Neuronal stem cell (in vitro differentiated cells): ENCODE measurements at regions not wholly inside any gene's neighbourhood (a gene's known extent, or its start where the extent isn't known, plus 50 kb on each side); places are given as distances from the start of the nearest gene placed in this dataset.
A peak's percentile ranks its signal among the peaks of the same experiment; 100 is the strongest.

ENCODE experiments used
- DNase-seq: peaks from one replicate; pipeline ENCODE4 v3.0.0-alpha.2; 2013; ENCODE audit warnings: low spot score
- H2AFZ ChIP-seq: one replicate; pipeline ENCODE4 v1.6.1; 2013; ENCODE audit warnings: mild to moderate bottlenecking, low read length, inconsistent platforms
- H2AK5ac ChIP-seq: 2 replicates; pipeline ENCODE4 v1.6.1; 2013; ENCODE audit warnings: low read depth, mild to moderate bottlenecking, inconsistent platforms, low read length, moderate library complexity, mixed read lengths
- H2BK120ac ChIP-seq: 2 replicates; pipeline ENCODE4 v1.6.1; 2013; ENCODE audit warnings: low read depth, mild to moderate bottlenecking, inconsistent platforms, low read length, moderate library complexity, mixed read lengths
- H2BK12ac ChIP-seq: one replicate; pipeline ENCODE4 v1.6.1; 2013; ENCODE audit warnings: low read length, inconsistent platforms
- H2BK15ac ChIP-seq: 2 replicates; pipeline ENCODE4 v1.6.1; 2013; ENCODE audit warnings: mild to moderate bottlenecking, low read length, inconsistent platforms, mixed read lengths
- H2BK5ac ChIP-seq: one replicate; pipeline ENCODE4 v1.6.1; 2013; ENCODE audit warnings: inconsistent platforms, mild to moderate bottlenecking, low read length, moderate library complexity
- H3K14ac ChIP-seq: one replicate; pipeline ENCODE4 v1.6.1; 2013; ENCODE audit warnings: low read length, inconsistent platforms
- H3K18ac ChIP-seq: 2 replicates; pipeline ENCODE4 v1.6.1; 2013; ENCODE audit warnings: low read length, inconsistent platforms
- H3K23ac ChIP-seq: 2 replicates; pipeline ENCODE4 v1.6.1; 2013; ENCODE audit warnings: low read depth, mild to moderate bottlenecking, mixed read lengths, low read length, inconsistent platforms; ENCODE audit not compliant: poor library complexity
- H3K27ac ChIP-seq: replicated peaks from 3 replicates; pipeline ENCODE4 v1.5.1; 2013; ENCODE audit warnings: low read length, inconsistent platforms
- H3K27me3 ChIP-seq, 3 experiments: 2 replicates each; pipeline ENCODE4 v1.6.1; 2013; ENCODE audit warnings: low read length in 3 of 3, mild to moderate bottlenecking in 2 of 3, inconsistent platforms in 1 of 3, low read depth in 1 of 3, mixed read lengths in 1 of 3, moderate library complexity in 1 of 3; ENCODE audit not compliant: control insufficient read depth in 3 of 3, insufficient read depth in 3 of 3
- H3K36me3 ChIP-seq, 2 donors: replicated peaks in 1 of 2; 2 replicates each; pipeline ENCODE4 v1.6.1; 2013; ENCODE audit warnings: low read length in 2 of 2; ENCODE audit not compliant: control insufficient read depth in 2 of 2, insufficient read depth in 2 of 2
- H3K4ac ChIP-seq: 2 replicates; pipeline ENCODE4 v1.6.1; 2013; ENCODE audit warnings: inconsistent platforms, mild to moderate bottlenecking, low read length, moderate library complexity
- H3K4me1 ChIP-seq, 2 donors: 1 replicate in 1 of 2; 2 replicates in 1 of 2; pipeline ENCODE4 v1.6.1; 2013; ENCODE audit warnings: low read length in 2 of 2, low read depth in 1 of 2; ENCODE audit not compliant: control insufficient read depth in 2 of 2, insufficient read depth in 1 of 2
- H3K4me2 ChIP-seq: one replicate; pipeline ENCODE4 v1.6.1; 2013; ENCODE audit warnings: mild to moderate bottlenecking, low read length, inconsistent platforms; ENCODE audit not compliant: insufficient read depth, poor library complexity, severe bottlenecking
- H3K4me3 ChIP-seq, 2 donors: 2 replicates each; pipeline ENCODE4 v1.5.1; 2013; ENCODE audit warnings: low read length in 2 of 2, mild to moderate bottlenecking in 2 of 2, inconsistent platforms in 1 of 2, moderate library complexity in 1 of 2
- H3K79me1 ChIP-seq: one replicate; pipeline ENCODE4 v1.6.1; 2013; ENCODE audit warnings: low read depth, mild to moderate bottlenecking, inconsistent platforms, low read length, moderate library complexity
- H3K9ac ChIP-seq: one replicate; pipeline ENCODE4 v1.6.1; 2013; ENCODE audit warnings: mild to moderate bottlenecking, low read depth, low read length, inconsistent platforms; ENCODE audit not compliant: poor library complexity
- H3K9me3 ChIP-seq, 2 donors: replicated peaks in 1 of 2; 2 replicates each; pipeline versions ENCODE3 to v1.6.1; 2013; ENCODE audit warnings: low read length in 2 of 2, mild to moderate bottlenecking in 2 of 2, inconsistent platforms in 1 of 2, low read depth in 1 of 2, mixed read lengths in 1 of 2, moderate library complexity in 1 of 2; ENCODE audit not compliant: control insufficient read depth in 2 of 2, insufficient read depth in 1 of 2
- H4K8ac ChIP-seq: one replicate; pipeline ENCODE4 v1.6.1; 2013; ENCODE audit warnings: low read depth, mild to moderate bottlenecking, inconsistent platforms, low read length, moderate library complexity
- H4K91ac ChIP-seq: one replicate; pipeline ENCODE4 v1.6.1; 2013; ENCODE audit warnings: low read length, low read depth, mild to moderate bottlenecking, inconsistent platforms; ENCODE audit not compliant: poor library complexity
- WGBS, 2 donors: extraction: QIAGEN DNeasy Blood & Tissue Kit; methylation state at CpG; one replicate each; pipeline ENCODE4 v1.1.7; 2013; ENCODE audit warnings: missing lambda C conversion rate in 2 of 2, mixed read lengths in 1 of 2; ENCODE audit not compliant: insufficient read length in 2 of 2, insufficient replicate concordance in 1 of 2; ENCODE audit errors: extremely low coverage in 2 of 2; 5-methylcytosine and 5-hydroxymethylcytosine counted together

DNA sequence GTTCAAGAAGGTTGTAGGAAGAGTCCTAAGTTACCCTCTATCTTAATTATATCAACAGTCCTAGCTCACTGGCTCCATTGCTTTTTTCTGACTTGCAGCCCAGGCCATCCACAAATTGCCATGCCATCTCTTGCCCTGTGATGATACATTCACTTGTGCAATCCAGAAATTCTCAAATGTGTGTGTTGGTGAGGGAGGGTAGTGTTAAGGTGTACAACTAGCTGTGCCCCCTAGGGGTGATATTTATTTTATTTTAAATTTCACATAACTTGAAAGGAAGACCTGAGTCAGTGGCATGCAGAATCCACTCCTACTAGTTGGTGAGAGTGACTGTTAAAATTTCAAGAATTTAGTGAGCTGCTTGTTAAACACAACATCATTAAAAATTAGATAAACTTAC lies 156.1 kb upstream of the ANKRD28 start:
- no peaks in the 10 kb centered on the region for H3K36me3 ChIP-seq
- no peak overlapping the region for H3K18ac ChIP-seq
- H4K8ac ChIP-seq = no peak overlapping the region
- no peak for DNase-seq
- H3K4me3 ChIP-seq = no peak overlapping the region
- H3K4me1 ChIP-seq = no peaks in the 10 kb centered on the region
- no peak overlapping the region for H3K23ac ChIP-seq
- H4K91ac ChIP-seq = no peak overlapping the region
- no peak overlapping the region for H2BK5ac ChIP-seq
- no peaks in the 10 kb centered on the region for H3K79me1 ChIP-seq
- no peak overlapping the region for H3K14ac ChIP-seq
- no peak overlapping the region for H2BK120ac ChIP-seq
- H2AFZ ChIP-seq = no peak overlapping the region
- H3K9me3 ChIP-seq = no peaks in the 10 kb centered on the region
- no peak overlapping the region for H2BK12ac ChIP-seq
- no peak overlapping the region for H3K4me2 ChIP-seq
- H2AK5ac ChIP-seq = no peak overlapping the region
- H3K4ac ChIP-seq = no peak overlapping the region
- no peak overlapping the region for H3K9ac ChIP-seq
- H2BK15ac ChIP-seq = no peak overlapping the region
- no peak overlapping the region for H3K27ac ChIP-seq
- no peaks in the 10 kb centered on the region for H3K27me3 ChIP-seq

DNA sequence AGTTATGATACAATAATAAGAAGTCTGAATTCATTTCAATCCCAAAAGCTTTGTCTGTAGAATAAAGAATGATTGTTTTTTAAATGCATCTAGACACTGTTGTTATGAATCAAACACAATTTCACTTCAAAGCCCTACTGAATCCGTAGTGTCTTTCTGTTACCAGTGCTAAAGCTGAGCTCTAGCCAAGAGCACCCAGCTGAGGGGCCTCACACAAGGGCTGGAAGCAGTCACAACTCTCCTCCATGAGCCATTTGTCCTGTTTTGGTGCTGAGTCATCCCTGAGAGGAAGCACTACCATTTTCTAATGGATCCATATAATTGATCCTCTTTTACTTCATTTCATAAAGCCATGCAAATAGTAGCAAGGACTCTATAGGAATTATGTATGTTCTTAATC lies 158.2 kb upstream of the ANKRD28 start:
- H3K79me1 ChIP-seq = no peaks in the 10 kb centered on the region
- no peak overlapping the region for H2BK15ac ChIP-seq
- H3K23ac ChIP-seq = no peak overlapping the region
- H3K36me3 ChIP-seq = no peaks in the 10 kb centered on the region
- H3K4me1 ChIP-seq = no peaks in the 10 kb centered on the region
- no peak overlapping the region for H2BK120ac ChIP-seq
- peak overlapping the region; percentile 39 for H2AFZ ChIP-seq
- H2BK12ac ChIP-seq = no peak overlapping the region
- no peak overlapping the region for H3K9ac ChIP-seq
- no peak overlapping the region for H4K91ac ChIP-seq
- no peak overlapping the region for H4K8ac ChIP-seq
- H3K4me3 ChIP-seq = no peak overlapping the region
- no peak overlapping the region for H3K4me2 ChIP-seq
- no peak overlapping the region for H3K27ac ChIP-seq
- no peaks in the 10 kb centered on the region for H3K9me3 ChIP-seq
- no peak overlapping the region for H3K4ac ChIP-seq
- no peak overlapping the region for H2BK5ac ChIP-seq
- WGBS, 2 donors = no CpG with 5 or more reads among the region's 1 CpG
- no peak overlapping the region for H3K18ac ChIP-seq
- no peak overlapping the region for H2AK5ac ChIP-seq
- no peak for DNase-seq
- no peaks in the 10 kb centered on the region for H3K27me3 ChIP-seq
- no peak overlapping the region for H3K14ac ChIP-seq

DNA sequence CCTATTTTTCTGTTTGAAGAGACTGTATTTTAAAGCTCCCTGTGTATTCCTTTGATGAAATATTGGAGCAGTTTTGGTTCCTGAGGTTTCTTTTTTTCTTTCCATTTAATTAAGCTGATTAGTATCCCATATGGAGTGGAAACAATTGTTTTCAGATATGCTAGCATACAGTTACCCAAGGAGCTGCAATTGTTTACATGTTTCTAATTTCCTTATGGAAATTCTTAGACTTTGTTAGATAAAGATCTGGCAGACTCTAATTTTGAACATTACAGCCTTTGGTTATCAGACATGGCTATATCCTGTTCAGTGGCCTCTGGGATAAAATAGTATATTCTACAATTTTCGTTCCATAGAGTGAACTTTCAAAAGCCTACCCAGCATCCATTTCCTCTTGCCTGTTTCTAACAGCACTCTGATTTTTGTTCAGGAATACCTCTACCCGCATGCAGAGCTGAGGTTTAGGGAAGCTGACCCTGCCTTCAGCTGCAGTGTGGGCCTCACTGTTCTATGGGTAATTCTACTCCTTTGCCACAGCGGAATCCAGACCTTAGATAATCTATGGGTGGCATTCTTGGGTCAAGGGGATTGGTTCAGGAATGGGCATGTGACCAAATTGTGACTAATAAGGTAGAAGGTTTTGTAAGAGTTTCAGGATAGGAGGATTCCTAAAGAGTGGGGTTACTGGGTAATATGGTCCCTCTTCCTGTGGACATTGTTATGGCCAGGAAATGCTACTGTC lies 161.1 kb upstream of the ANKRD28 start:
- no peak overlapping the region for H4K8ac ChIP-seq
- H3K4me2 ChIP-seq = no peak overlapping the region
- H2BK15ac ChIP-seq = no peak overlapping the region
- no peak overlapping the region for H3K4ac ChIP-seq
- H2BK120ac ChIP-seq = no peak overlapping the region
- no peak overlapping the region for H3K27ac ChIP-seq
- H3K27me3 ChIP-seq = no peaks in the 10 kb centered on the region
- no peak overlapping the region for H4K91ac ChIP-seq
- no peaks in the 10 kb centered on the region for H3K36me3 ChIP-seq
- no peak overlapping the region for H3K9ac ChIP-seq
- H3K4me1 ChIP-seq = no peaks in the 10 kb centered on the region
- H2BK12ac ChIP-seq = no peak overlapping the region
- no peak for DNase-seq
- H3K14ac ChIP-seq = no peak overlapping the region
- no peak overlapping the region for H3K23ac ChIP-seq
- H3K18ac ChIP-seq = no peak overlapping the region
- H3K4me3 ChIP-seq = no peak overlapping the region
- H3K79me1 ChIP-seq = no peaks in the 10 kb centered on the region
- no peaks in the 10 kb centered on the region for H3K9me3 ChIP-seq
- H2BK5ac ChIP-seq = no peak overlapping the region
- no peak overlapping the region for H2AFZ ChIP-seq
- WGBS, 2 donors = no CpG with 5 or more reads among the region's 3 CpGs
- no peak overlapping the region for H2AK5ac ChIP-seq

DNA sequence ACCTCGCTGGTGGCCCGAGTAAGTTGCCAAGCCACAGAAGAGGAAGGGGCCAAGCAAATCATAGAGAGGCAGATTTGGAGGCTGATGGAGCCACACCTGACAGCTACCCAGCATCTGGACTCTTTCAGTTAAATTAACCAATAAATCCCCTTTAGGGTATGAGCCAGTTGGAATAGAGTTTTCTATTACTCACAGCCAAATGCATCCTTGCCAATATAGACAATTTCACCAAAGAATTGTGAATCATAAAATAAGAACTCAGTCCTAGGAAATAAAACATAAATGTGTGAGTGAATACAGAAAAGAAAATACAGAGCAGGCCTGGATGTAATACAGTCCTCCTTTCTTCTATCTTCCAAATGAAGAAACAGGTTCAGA lies 161.6 kb upstream of the ANKRD28 start:
- Histone ChIP-seq H2BK5ac (no peak overlapping the region), H3K9ac (no peak overlapping the region), H3K9me3 (no peaks in the 10 kb centered on the region), H3K27ac (no peak overlapping the region), H2BK15ac (no peak overlapping the region), H3K4me3 (no peak overlapping the region), H2AFZ (no peak overlapping the region), H3K14ac (no peak overlapping the region), H3K27me3 (no peaks in the 10 kb centered on the region), H3K4me1 (no peaks in the 10 kb centered on the region), H2BK120ac (no peak overlapping the region), H3K4me2 (no peak overlapping the region), H3K18ac (no peak overlapping the region), H2BK12ac (no peak overlapping the region), H3K79me1 (no peaks in the 10 kb centered on the region), H4K8ac (no peak overlapping the region), H2AK5ac (no peak overlapping the region), H3K4ac (no peak overlapping the region), H4K91ac (no peak overlapping the region), H3K23ac (no peak overlapping the region), H3K36me3 (no peaks in the 10 kb centered on the region)
- no CpG with 5 or more reads among the region's 2 CpGs for WGBS, 2 donors
- no peak for DNase-seq
